Left ventricle myocardium inferior (tissue), 1 donor: ENCODE measurements at regions not wholly inside any gene's neighbourhood (a gene's known extent, or its start where the extent isn't known, plus 50 kb on each side); places are given as distances from the start of the nearest gene placed in this dataset.

Experiments used
- DNase-seq: peaks from one replicate; pipeline ENCODE4 v3.0.0-alpha.2; 2020
- H3K27ac ChIP-seq: fragments of 200-600 bp; replicated peaks from 2 replicates; pipeline ENCODE4 v1.8.0; 2021
- H3K27me3 ChIP-seq: fragments of 200-600 bp; 2 replicates; pipeline ENCODE4 v1.8.0; 2021; ENCODE audit warnings: low read depth
- H3K36me3 ChIP-seq: fragments of 200-600 bp; 2 replicates; pipeline ENCODE4 v1.8.0; 2021
- H3K4me1 ChIP-seq: fragments of 200-600 bp; 2 replicates; pipeline ENCODE4 v1.8.0; 2021
- H3K4me3 ChIP-seq: fragments of 200-600 bp; 2 replicates; pipeline ENCODE4 v1.8.0; 2021; ENCODE audit warnings: mild to moderate bottlenecking, moderate library complexity
- H3K9me3 ChIP-seq: fragments of 200-600 bp; replicated peaks from 2 replicates; pipeline ENCODE4 v1.8.0; 2021
- CTCF ChIP-seq: fragments of 200-600 bp; IDR thresholded peaks from 2 replicates; pipeline ENCODE4 v1.8.0; 2021; ENCODE audit warnings: antibody characterized with exemption, mild to moderate bottlenecking, borderline replicate concordance
- intact Hi-C: fragments of 100-400 bp; cut with micrococcal nuclease; formaldehyde crosslinking; loops from one replicate; pipeline ENCODE4 v1.11.0; 2022
- donor health status: DM: no; HTN: yes; CAD: no; lungs with severe emphysema.

- TF ChIP-seq CTCF: no peak
- H3K27ac ChIP-seq: no peak overlapping the region
These were observed 82.5 kb upstream of the RGMA start for GRCh38 chr15:93171476-93171875.

GRCh38 chr15:93170329-93170728, 81.3 kb upstream of the RGMA start:
- no peak for DNase-seq
- Histone ChIP-seq H3K36me3 (no peaks in the 10 kb centered on the region), H3K4me1 (no peaks in the 10 kb centered on the region), H3K4me3 (no peak overlapping the region), H3K27me3 (no peaks in the 10 kb centered on the region), H3K9me3 (peaks cover 5% of the 10 kb centered on the region), H3K27ac (no peak overlapping the region)
- intact Hi-C loops: no loop called here
- TF ChIP-seq CTCF: no peak

More at GRCh38 chr15:93171476-93171875, 82.5 kb upstream of the RGMA start:
- no peak for DNase-seq
- H3K27me3 ChIP-seq: no peaks in the 10 kb centered on the region
- intact Hi-C loops: no loop called here
- H3K4me3 ChIP-seq: no peak overlapping the region
- no peaks in the 10 kb centered on the region for H3K36me3 ChIP-seq
- H3K9me3 ChIP-seq: peaks cover 5% of the 10 kb centered on the region
- no peaks in the 10 kb centered on the region for H3K4me1 ChIP-seq

- intact Hi-C loops: no loop called here
These were observed 79.9 kb upstream of the RGMA start for GRCh38 chr15:93168910-93169309.

GRCh38 chr15:93167291-93167690, 78.3 kb upstream of the RGMA start:
- Histone ChIP-seq H3K36me3 (no peaks in the 10 kb centered on the region), H3K4me3 (no peak overlapping the region), H3K9me3 (no peaks in the 10 kb centered on the region), H3K27me3 (peaks cover 8% of the 10 kb centered on the region), H3K27ac (no peak overlapping the region), H3K4me1 (no peaks in the 10 kb centered on the region)
- intact Hi-C loops: no loop called here
- TF ChIP-seq CTCF: no peak
- no peak for DNase-seq

More at GRCh38 chr15:93168910-93169309, 79.9 kb upstream of the RGMA start:
- Histone ChIP-seq H3K4me3 (no peak overlapping the region), H3K36me3 (no peaks in the 10 kb centered on the region), H3K27me3 (peaks cover 1% of the 10 kb centered on the region), H3K4me1 (no peaks in the 10 kb centered on the region), H3K9me3 (peaks cover 5% of the 10 kb centered on the region), H3K27ac (no peak overlapping the region)
- TF ChIP-seq CTCF: no peak
- no peak for DNase-seq

GRCh38 chr15:93166675-93167074, 77.7 kb upstream of the RGMA start:
- intact Hi-C loops: no loop called here
- H3K27ac ChIP-seq: no peak overlapping the region
- no peaks in the 10 kb centered on the region for H3K9me3 ChIP-seq
- DNase-seq: no peak
- no peaks in the 10 kb centered on the region for H3K4me1 ChIP-seq
- no peak for TF ChIP-seq CTCF
- H3K36me3 ChIP-seq: no peaks in the 10 kb centered on the region
- peaks cover 8% of the 10 kb centered on the region for H3K27me3 ChIP-seq
- no peak overlapping the region for H3K4me3 ChIP-seq
